ENCODE measurements at regions not wholly inside any gene's neighbourhood (a gene's known extent, or its start where the extent isn't known, plus 50 kb on each side); places are given as distances from the start of the nearest gene placed in this dataset.

DNA sequence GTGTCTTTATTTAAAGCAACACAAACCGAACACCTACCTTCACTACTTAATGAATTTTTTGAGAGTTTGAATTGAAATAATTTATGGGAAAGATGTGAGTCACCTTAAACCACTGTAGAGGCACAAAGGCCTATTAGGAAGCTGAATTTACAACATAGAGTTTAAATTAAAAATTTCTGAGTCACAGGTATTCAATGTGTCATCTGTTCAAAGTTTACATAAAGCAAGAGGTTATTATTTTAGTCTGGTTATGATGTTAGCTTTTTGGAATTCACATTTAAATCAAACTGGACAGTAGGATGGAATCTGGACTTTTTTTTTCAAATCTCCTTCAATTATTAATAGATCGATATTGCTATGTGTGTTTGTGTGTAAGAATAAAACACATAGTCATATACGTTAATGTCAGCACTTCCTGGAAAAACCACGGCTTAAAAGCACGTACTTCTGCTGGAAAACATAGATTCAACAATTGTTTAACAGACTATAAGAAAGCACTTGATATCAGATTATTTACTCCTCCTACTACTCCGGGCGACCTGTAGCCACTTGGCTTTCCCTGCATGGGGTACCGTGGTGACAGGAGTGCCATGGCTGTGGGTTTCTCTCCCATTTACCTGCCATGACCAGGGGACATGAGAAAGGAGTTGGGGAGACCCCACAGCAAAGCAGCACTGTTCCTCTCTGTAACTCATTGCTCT lies 638.6 kb downstream of the SEMA5A start:
- no peak overlapping the region for H3K27ac ChIP-seq (ENCODE audit: control insufficient read depth, insufficient read depth)
- no peaks in the 10 kb centered on the region for H3K9me3 ChIP-seq (replicated peaks; ENCODE audit: control insufficient read depth, insufficient read depth, low read length)
- TF ChIP-seq NR2F1 (conservative IDR thresholded peaks at IDR 0.05) = no peak
- TF ChIP-seq YY1 (IDR thresholded peaks at IDR 0.05; ENCODE audit: low read depth, low read length) = no peak
- TF ChIP-seq, protein P1, sequence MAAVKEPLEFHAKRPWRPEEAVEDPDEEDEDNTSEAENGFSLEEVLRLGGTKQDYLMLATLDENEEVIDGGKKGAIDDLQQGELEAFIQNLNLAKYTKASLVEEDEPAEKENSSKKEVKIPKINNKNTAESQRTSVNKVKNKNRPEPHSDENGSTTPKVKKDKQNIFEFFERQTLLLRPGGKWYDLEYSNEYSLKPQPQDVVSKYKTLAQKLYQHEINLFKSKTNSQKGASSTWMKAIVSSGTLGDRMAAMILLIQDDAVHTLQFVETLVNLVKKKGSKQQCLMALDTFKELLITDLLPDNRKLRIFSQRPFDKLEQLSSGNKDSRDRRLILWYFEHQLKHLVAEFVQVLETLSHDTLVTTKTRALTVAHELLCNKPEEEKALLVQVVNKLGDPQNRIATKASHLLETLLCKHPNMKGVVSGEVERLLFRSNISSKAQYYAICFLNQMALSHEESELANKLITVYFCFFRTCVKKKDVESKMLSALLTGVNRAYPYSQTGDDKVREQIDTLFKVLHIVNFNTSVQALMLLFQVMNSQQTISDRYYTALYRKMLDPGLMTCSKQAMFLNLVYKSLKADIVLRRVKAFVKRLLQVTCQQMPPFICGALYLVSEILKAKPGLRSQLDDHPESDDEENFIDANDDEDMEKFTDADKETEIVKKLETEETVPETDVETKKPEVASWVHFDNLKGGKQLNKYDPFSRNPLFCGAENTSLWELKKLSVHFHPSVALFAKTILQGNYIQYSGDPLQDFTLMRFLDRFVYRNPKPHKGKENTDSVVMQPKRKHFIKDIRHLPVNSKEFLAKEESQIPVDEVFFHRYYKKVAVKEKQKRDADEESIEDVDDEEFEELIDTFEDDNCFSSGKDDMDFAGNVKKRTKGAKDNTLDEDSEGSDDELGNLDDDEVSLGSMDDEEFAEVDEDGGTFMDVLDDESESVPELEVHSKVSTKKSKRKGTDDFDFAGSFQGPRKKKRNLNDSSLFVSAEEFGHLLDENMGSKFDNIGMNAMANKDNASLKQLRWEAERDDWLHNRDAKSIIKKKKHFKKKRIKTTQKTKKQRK (IDR thresholded peaks at IDR 0.05; ENCODE audit: low read depth, low read length) = no peak
- no peak for TF ChIP-seq ATF7 (IDR thresholded peaks at IDR 0.05; ENCODE audit: low read depth)
- no peak for TF ChIP-seq ZNF592 (IDR thresholded peaks at IDR 0.05)
- no peak for TF ChIP-seq TCF3 (IDR thresholded peaks at IDR 0.05; ENCODE audit: borderline replicate concordance, insufficient read depth, low read depth, low read length)
- no peaks in the 10 kb centered on the region for H3K27me3 ChIP-seq (replicated peaks in 1 of 2; ENCODE audit: control insufficient read depth in 2 of 2, insufficient read depth in 2 of 2, low read length in 1 of 2)
- no peak for FAIRE-seq
- SMC1A ChIA-PET (ENCODE audit: uncharacterized antibody, unreplicated experiment) = interaction anchor here (0.9 to 1.3 kb wide), 3 partner anchors 10 to 127 kb away, joined by 3 to 5 read pairs (median 3); no protein-coding TSS in a partner anchor
- H3K36me3 ChIP-seq (ENCODE audit: control insufficient read depth in 2 of 2, insufficient read depth in 2 of 2, low read length in 1 of 2) = no peaks in the 10 kb centered on the region
- ATAC-seq = no peak
- H3K4me2 ChIP-seq (ENCODE audit: control insufficient read depth, insufficient read depth) = no peak overlapping the region
- POLR2A ChIA-PET = interaction anchor here (0.7 kb wide), 1 partner anchor 1023 kb away, joined by 3 read pairs; no protein-coding TSS in a partner anchor
- intact Hi-C loops (cut with micrococcal nuclease; ENCODE audit: unreplicated experiment) (no loop called here), in situ Hi-C loops (cut with MboI) (no loop called here)
- CTCF ChIA-PET = interaction anchor here (0.7 to 3.5 kb wide), 13 partner anchors 8 to 300 kb away, joined by 3 to 11 read pairs (median 3); no protein-coding TSS in a partner anchor
- DNase-seq (ENCODE audit: low read depth, low spot score) = no peak
- RAD21 ChIA-PET (ENCODE audit: unreplicated experiment) = no interaction called here
- no peak overlapping the region for H3K9ac ChIP-seq (ENCODE audit: control insufficient read depth, insufficient read depth, low read length)
- no TSS peak for BruUV-seq (replicated peaks)
- no peaks in the 10 kb centered on the region for H4K20me1 ChIP-seq (ENCODE audit: control insufficient read depth, insufficient read depth)
- no peaks in the 10 kb centered on the region for H3K79me2 ChIP-seq (ENCODE audit: control insufficient read depth, insufficient read depth, low read length)
- no peaks in the 10 kb centered on the region for H3K4me1 ChIP-seq (ENCODE audit: control insufficient read depth, insufficient read depth, low read length)
- no peak overlapping the region for H2AFZ ChIP-seq (ENCODE audit: control insufficient read depth, low read depth, low read length)
- 31% methylated on average over 8 of the region's 8 CpGs for WGBS (ENCODE audit: insufficient coverage, insufficient replicate concordance, low lambda C conversion rate, missing lambda C conversion rate)
- no peak overlapping the region for H3K4me3 ChIP-seq

All from GM12878 (cell line).